HG02759 (cell line): ENCODE measurements at regions not wholly inside any gene's neighbourhood (a gene's known extent, or its start where the extent isn't known, plus 50 kb on each side); places are given as distances from the start of the nearest gene placed in this dataset.
"Not testable (repeated sequence)": the region's sequence is repeated elsewhere in the genome, so short reads cannot be mapped to it uniquely, and the experiment has no call there.

ENCODE experiments used
- ATAC-seq: cut with Tn5 transposase; IDR thresholded peaks from one replicate; pipeline ENCODE4 v1.9.1; 2021; ENCODE audit warnings: mild to moderate bottlenecking, moderate library complexity; ENCODE audit not compliant: unreplicated experiment

DNA sequence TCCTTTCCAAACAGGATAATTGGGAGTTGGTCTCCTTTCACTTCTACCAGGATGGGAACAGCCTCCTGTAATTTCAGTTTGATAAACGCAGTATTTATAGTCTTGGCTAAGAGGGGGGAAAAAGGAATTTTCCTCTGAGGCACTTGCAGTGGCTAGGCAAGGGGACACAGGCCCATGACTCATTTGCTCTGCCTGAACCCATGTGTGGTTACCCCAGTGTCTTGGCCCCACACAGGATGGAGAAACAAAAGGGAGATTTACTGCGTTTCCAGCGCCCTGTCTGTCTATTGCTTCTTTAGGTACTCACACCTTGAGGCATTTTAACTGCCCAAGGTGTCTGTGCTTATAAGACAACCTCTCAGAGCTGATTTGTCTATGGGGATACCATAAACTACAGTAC is 74.8 kb upstream of the NEDD9 start:
- ATAC-seq: no peak

DNA sequence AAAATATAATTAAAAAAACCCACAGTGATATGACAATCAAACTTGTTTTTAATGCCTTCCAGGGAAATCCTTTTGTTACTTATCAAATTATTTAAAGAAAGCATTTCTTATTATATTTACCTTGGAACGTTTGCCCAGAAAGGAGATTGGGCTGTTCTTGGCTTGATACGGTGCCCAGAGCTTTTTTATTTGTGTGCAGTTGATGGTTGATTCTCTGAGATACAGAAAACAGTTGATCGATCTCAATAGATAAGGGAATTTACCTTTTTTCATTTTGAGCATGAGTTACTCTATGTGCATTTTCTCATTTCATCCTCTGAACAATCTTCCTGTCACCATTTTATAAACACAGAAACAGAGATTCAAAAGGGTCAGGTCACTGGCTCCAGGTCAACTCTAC is 72.5 kb upstream of the NEDD9 start:
- ATAC-seq: no peak

GRCh38 chr6:11299876-11300428 is 67.5 kb upstream of the NEDD9 start:
- ATAC-seq: not testable (repeated sequence)

- ATAC-seq: not testable (repeated sequence)
Observed at GRCh38 chr6:11299421-11299784, 66.9 kb upstream of the NEDD9 start.

GRCh38 chr6:11298651-11299420 is 66.4 kb upstream of the NEDD9 start:
- no peak for ATAC-seq

DNA sequence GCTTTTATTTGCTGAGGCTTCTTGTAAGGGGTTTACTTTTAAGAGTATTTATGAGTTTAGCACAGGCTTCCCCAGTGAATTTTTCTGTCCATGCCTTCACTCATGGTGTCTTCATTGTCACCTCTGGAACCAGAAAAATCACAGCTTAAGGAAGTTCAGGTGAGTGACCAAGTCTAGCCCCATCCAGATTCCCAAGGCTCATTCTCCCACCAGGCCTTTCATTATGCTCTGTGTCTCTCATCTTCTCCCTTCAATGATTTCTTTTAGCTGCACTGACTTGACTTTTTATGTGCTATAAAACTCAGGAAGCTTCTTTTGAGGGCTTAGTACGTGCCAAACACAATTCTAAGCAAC is 64.9 kb upstream of the NEDD9 start:
- ATAC-seq: no peak

- no peak for ATAC-seq
Observed at GRCh38 chr6:11296449-11297375, 64.2 kb upstream of the NEDD9 start.

- ATAC-seq: no peak
Observed at GRCh38 chr6:11295969-11296368, 63.5 kb upstream of the NEDD9 start.

- no peak for ATAC-seq
Observed at GRCh38 chr6:11294228-11294627, 61.8 kb upstream of the NEDD9 start.

DNA sequence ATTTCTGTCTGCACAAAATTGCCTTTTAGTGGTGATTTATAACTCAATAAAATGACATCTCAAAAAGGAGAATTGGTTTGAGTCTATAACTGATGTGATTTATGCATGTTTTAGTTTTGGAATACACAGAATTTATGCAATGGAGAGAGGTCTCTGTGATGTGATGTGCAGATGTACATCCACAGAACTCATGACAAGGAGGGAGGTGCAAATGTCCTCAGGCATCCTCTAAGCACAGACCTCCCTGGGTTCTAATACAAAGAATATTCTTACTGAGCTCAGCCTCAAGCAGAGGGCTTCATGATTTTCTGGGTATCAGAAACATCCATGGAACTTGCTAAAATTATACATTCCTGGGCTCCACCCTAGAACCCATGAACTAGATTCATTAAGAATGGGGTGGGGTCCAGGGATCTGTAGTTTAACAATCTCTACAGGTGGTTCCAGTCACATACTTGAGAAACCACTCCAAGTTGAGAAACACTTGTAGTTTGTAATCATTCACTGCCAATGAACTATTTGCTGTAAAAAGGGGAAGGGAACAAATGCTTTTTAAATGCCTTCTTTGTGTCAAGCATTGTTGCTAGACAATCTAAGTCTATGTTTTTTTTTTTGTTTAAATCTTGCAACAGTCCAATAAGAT is 60.2 kb upstream of the NEDD9 start:
- ATAC-seq: no peak

DNA sequence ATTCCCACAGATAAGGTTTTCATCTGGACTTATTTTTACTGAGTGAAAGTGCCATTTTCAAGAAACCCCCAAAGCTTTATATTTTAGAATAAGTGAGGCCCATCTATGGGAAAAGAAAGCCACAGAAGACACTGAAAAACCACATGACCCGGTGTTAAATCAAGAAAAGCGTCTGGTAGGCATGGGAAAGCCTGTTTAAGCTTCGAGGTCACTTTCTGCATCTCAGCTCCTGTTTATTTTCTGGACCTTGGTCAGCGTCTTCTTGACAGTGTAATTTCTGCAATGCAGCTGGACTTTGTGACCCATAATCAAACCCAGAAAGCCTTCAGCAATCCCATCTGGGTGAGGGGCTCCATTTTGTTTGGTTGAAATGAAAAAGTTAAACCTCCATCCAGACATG is 59.6 kb upstream of the NEDD9 start:
- ATAC-seq: no peak

DNA sequence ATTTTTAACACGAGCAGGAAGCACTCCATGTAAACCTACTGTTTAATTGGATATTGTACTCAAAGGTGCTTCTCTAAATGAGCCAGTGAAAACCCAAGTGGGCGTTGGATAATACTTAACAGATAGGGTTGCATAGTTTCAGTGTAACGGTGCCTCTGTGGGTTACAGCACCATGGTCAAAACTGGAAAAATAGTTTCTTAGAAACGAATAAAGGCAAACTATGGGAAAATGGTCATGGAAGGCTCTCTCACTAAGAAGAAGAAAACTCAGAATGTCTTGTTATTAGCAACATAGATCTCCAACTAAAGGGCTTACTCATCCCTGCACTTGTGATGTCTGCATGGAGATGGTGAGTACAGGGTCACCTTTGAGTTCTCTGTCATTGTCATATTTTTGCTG is 59.1 kb upstream of the NEDD9 start:
- no peak for ATAC-seq

GRCh38 chr6:11290027-11290426 is 57.6 kb upstream of the NEDD9 start:
- no peak for ATAC-seq

DNA sequence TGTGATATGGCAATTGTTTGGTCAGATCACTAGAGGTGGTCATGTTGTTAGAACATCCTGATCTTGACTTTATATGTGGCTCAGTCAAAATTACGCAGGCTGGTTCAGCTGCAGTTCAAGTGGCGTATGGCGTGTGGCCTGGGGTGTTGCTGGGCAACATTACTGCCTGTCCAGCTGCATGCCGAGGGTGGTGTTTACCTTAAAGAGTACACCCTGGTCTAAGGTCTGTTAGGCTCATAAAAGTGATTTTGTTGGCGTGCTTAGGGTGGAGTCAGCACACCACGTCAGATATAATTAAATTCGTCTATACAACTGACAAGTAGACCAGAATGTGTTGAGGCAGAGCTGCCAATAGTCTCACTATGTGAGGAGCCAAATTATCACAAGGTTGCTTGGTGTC is 55.6 kb upstream of the NEDD9 start:
- ATAC-seq: no peak

- ATAC-seq: no peak
Observed at GRCh38 chr6:11284996-11285395, 52.5 kb upstream of the NEDD9 start.

DNA sequence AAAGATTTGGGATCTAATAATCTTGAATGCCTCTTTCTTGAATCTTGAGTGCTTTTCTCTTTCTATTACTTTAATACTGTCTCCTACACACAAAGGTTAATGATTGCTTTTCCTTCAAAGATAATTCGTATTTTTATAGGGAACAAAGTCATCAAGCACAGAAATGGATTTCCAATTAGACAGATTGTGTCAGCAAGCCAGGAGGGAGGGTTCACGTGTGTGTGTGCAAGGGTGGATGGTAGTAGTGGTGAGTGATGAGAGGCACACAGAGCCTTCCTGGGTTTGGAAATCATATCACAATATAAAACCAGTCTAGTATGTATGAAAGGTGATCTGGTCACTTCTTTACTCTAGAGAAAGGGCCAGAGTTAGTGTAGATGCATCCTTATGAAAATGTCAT is 51.2 kb upstream of the NEDD9 start:
- ATAC-seq: no peak

- ATAC-seq: no peak
Observed at GRCh38 chr6:11282875-11283274, 50.4 kb upstream of the NEDD9 start.
